HL-60 (cell line): ENCODE measurements at regions not wholly inside any gene's neighbourhood (a gene's known extent, or its start where the extent isn't known, plus 50 kb on each side); places are given as distances from the start of the nearest gene placed in this dataset.

ENCODE experiments used
- GABPA ChIP-seq: IDR thresholded peaks from 2 replicates; pipeline ENCODE4 v1.6.1; 2012; ENCODE audit warnings: low read depth
- POLR2AphosphoS5 ChIP-seq: IDR thresholded peaks from 2 replicates; pipeline ENCODE4 v1.6.1; 2012; ENCODE audit warnings: low read depth
- TF ChIP-seq, protein P1 (sequence below): IDR thresholded peaks from one replicate; pipeline ENCODE4 v1.5.1; 2011; ENCODE audit warnings: low read length, control low read depth, inconsistent platforms; ENCODE audit not compliant: insufficient read depth

GRCh38 chr3:3631114-3631513, 168.1 kb upstream of the LRRN1 start:
- TF ChIP-seq, protein P1, sequence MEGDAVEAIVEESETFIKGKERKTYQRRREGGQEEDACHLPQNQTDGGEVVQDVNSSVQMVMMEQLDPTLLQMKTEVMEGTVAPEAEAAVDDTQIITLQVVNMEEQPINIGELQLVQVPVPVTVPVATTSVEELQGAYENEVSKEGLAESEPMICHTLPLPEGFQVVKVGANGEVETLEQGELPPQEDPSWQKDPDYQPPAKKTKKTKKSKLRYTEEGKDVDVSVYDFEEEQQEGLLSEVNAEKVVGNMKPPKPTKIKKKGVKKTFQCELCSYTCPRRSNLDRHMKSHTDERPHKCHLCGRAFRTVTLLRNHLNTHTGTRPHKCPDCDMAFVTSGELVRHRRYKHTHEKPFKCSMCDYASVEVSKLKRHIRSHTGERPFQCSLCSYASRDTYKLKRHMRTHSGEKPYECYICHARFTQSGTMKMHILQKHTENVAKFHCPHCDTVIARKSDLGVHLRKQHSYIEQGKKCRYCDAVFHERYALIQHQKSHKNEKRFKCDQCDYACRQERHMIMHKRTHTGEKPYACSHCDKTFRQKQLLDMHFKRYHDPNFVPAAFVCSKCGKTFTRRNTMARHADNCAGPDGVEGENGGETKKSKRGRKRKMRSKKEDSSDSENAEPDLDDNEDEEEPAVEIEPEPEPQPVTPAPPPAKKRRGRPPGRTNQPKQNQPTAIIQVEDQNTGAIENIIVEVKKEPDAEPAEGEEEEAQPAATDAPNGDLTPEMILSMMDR, result no peak
- no peak for TF ChIP-seq POLR2AphosphoS5
- TF ChIP-seq GABPA, result no peak
